Spleen (tissue), 11 donors: ENCODE measurements at regions not wholly inside any gene's neighbourhood (a gene's known extent, or its start where the extent isn't known, plus 50 kb on each side); places are given as distances from the start of the nearest gene placed in this dataset.

ENCODE experiments used
- DNase-seq: peaks from one replicate; pipeline ENCODE4 v3.0.0-alpha.2; 2020
- H3K27ac ChIP-seq, 8 donors: fragments of 200-600 bp; sonication (generic) in 7 of 8; 1 replicate in 4 of 8; 2 replicates in 4 of 8; pipeline versions ENCODE4 v1.5.0 to v1.8.0; 2016 to 2021; ENCODE audit warnings: inconsistent platforms in 4 of 8, mild to moderate bottlenecking in 4 of 8, moderate library complexity in 1 of 8
- H3K27me3 ChIP-seq, 7 donors: fragments of 200-600 bp; sonication (generic) in 6 of 7; replicated peaks in 1 of 7; 1 replicate in 4 of 7; 2 replicates in 3 of 7; pipeline versions ENCODE4 v1.5.0 to v1.8.0; 2016 to 2021; ENCODE audit warnings: inconsistent platforms in 3 of 7, mild to moderate bottlenecking in 1 of 7
- H3K36me3 ChIP-seq, 6 donors: fragments of 200-600 bp; sonication (generic) in 5 of 6; 1 replicate in 4 of 6; 2 replicates in 2 of 6; pipeline versions ENCODE4 v1.5.0 to v1.8.0; 2016 to 2021; ENCODE audit warnings: inconsistent platforms in 2 of 6
- H3K4me1 ChIP-seq, 6 donors: fragments of 200-600 bp; sonication (generic) in 5 of 6; 1 replicate in 3 of 6; 2 replicates in 3 of 6; pipeline versions ENCODE4 v1.5.0 to v1.8.0; 2016 to 2021; ENCODE audit warnings: inconsistent platforms in 3 of 6
- H3K4me3 ChIP-seq, 8 donors: fragments of 200-600 bp; sonication (generic) in 7 of 8; 1 replicate in 4 of 8; 2 replicates in 4 of 8; pipeline versions ENCODE4 v1.5.0 to v1.8.0; 2016 to 2021; ENCODE audit warnings: inconsistent platforms in 4 of 8, mild to moderate bottlenecking in 4 of 8, moderate library complexity in 2 of 8
- H3K9me3 ChIP-seq, 8 donors: fragments of 200-600 bp; sonication (generic) in 7 of 8; 1 replicate in 4 of 8; 2 replicates in 4 of 8; pipeline versions ENCODE4 v1.5.0 to v1.8.0; 2016 to 2021; ENCODE audit warnings: inconsistent platforms in 4 of 8
- CTCF ChIP-seq, 11 experiments: fragments of 200-600 bp in 7 of 11; fragments of 450-650 bp in 4 of 11; sonication (generic) in 4 of 11; IDR thresholded peaks in 8 of 11; conservative IDR thresholded peaks in 3 of 11; 1 replicate in 7 of 11; 2 replicates in 4 of 11; pipeline versions ENCODE4 v1.4.0 to v1.8.0; 2016 to 2021; ENCODE audit warnings: antibody characterized with exemption in 11 of 11, inconsistent platforms in 4 of 11, mild to moderate bottlenecking in 1 of 11
- POLR2A ChIP-seq, 3 donors: fragments of 450-650 bp; IDR thresholded peaks; one replicate each; pipeline ENCODE4 v1.5.1; 2017; ENCODE audit warnings: antibody characterized with exemption in 3 of 3, mild to moderate bottlenecking in 1 of 3
- POLR2AphosphoS5 ChIP-seq, 3 donors: sonication (generic); formaldehyde crosslinking; IDR thresholded peaks; one replicate each; pipeline ENCODE4 v1.5.1; 2017; ENCODE audit warnings: antibody characterized with exemption in 3 of 3
- WGBS, 5 donors: extraction: QIAGEN DNeasy Blood & Tissue Kit in 3 of 5; methylation state at CpG; one replicate each; pipeline versions ENCODE4 v1.1.5 to v1.1.7; 2013 to 2018; 5-methylcytosine and 5-hydroxymethylcytosine counted together
- intact Hi-C: fragments of 100-400 bp; cut with DNase I; formaldehyde crosslinking; loops from one replicate; pipeline ENCODE4 v1.15.0; 2023; ENCODE audit warnings: low total_unique reads
- donor health status: healthy with polysubstance abuse.
- donor health status: DM: no; HTN: no; CAD: no; lungs with moderate emphysema.
- donor health status: DM: no; HTN: no; CAD: no.
- donor health status: Bipolar disorder and iron deficiency.
- donor health status: healthy.
- donor health status: DM: no; HTN: no; CAD: no.
- donor health status: DM: yes; HTN: yes; CAD: no.

GRCh38 chr6:137776786-137777686, 90.0 kb upstream of the TNFAIP3 start:
- TF ChIP-seq CTCF (IDR thresholded peaks at IDR 0.05 in 8 of 11, conservative IDR thresholded peaks at IDR 0.05 in 3 of 11) (no peak), POLR2AphosphoS5 (IDR thresholded peaks at IDR 0.05) (no peak), POLR2A (IDR thresholded peaks at IDR 0.05) (no peak)
- no peaks in the 10 kb centered on the region for H3K27me3 ChIP-seq
- H3K9me3 ChIP-seq, result no peaks in the 10 kb centered on the region
- no peaks in the 10 kb centered on the region for H3K36me3 ChIP-seq
- 73 to 84% (median 80%) methylated on average over 15 of the region's 15 CpGs for WGBS, 5 donors
- H3K4me3 ChIP-seq, result no peak overlapping the region
- peaks cover 0 to 19% (median 0%) of the 10 kb centered on the region in 6 donors for H3K4me1 ChIP-seq
- DNase-seq, result no peak
- no peak overlapping the region for H3K27ac ChIP-seq
- intact Hi-C loops, result no loop called here

DNA sequence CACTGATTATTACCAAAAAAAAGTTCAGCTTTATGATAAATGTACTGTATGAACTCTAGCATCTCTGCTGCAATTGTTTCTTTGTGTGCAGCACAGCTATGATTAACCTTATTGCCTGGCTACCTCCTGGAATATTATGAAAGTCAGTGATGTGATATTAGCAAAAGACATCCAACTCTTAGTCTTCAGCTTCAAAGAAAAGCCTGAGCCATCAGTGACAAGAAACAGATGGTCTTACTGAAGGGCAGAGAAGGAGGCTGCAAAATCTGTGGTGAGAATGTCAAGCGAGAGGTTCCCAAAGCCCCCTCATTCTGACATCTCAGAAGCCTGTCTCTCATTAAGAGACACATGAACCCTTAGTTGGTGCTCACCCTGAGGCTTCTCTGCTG, 89.4 kb upstream of the TNFAIP3 start:
- no peak for DNase-seq
- Histone ChIP-seq H3K4me1 (peaks cover 0 to 19% (median 0%) of the 10 kb centered on the region in 6 donors), H3K27me3 (no peaks in the 10 kb centered on the region), H3K4me3 (no peak overlapping the region), H3K36me3 (no peaks in the 10 kb centered on the region), H3K27ac (no peak overlapping the region), H3K9me3 (no peaks in the 10 kb centered on the region)
- TF ChIP-seq CTCF (IDR thresholded peaks at IDR 0.05 in 8 of 11, conservative IDR thresholded peaks at IDR 0.05 in 3 of 11) (no peak), POLR2AphosphoS5 (IDR thresholded peaks at IDR 0.05) (no peak), POLR2A (IDR thresholded peaks at IDR 0.05) (no peak)
- WGBS, 5 donors, result 92 to 100% (median 100%) methylated on average over 1 of the region's 1 CpG
- intact Hi-C loops, result no loop called here

- DNase-seq, result no peak
- Histone ChIP-seq H3K27ac (no peak overlapping the region), H3K4me3 (no peak overlapping the region), H3K9me3 (no peaks in the 10 kb centered on the region), H3K4me1 (peaks cover 0 to 7% (median 0%) of the 10 kb centered on the region in 6 donors), H3K27me3 (no peaks in the 10 kb centered on the region), H3K36me3 (no peaks in the 10 kb centered on the region)
- intact Hi-C loops, result no loop called here
- 89 to 94% (median 91%) methylated on average over 3 of the region's 3 CpGs for WGBS, 5 donors
- TF ChIP-seq POLR2AphosphoS5 (IDR thresholded peaks at IDR 0.05), result no peak
- TF ChIP-seq POLR2A (IDR thresholded peaks at IDR 0.05), result no peak
- no peak for TF ChIP-seq CTCF (IDR thresholded peaks at IDR 0.05 in 8 of 11, conservative IDR thresholded peaks at IDR 0.05 in 3 of 11)
Measured at GRCh38 chr6:137779982-137780381, 87.1 kb upstream of the TNFAIP3 start.

DNA sequence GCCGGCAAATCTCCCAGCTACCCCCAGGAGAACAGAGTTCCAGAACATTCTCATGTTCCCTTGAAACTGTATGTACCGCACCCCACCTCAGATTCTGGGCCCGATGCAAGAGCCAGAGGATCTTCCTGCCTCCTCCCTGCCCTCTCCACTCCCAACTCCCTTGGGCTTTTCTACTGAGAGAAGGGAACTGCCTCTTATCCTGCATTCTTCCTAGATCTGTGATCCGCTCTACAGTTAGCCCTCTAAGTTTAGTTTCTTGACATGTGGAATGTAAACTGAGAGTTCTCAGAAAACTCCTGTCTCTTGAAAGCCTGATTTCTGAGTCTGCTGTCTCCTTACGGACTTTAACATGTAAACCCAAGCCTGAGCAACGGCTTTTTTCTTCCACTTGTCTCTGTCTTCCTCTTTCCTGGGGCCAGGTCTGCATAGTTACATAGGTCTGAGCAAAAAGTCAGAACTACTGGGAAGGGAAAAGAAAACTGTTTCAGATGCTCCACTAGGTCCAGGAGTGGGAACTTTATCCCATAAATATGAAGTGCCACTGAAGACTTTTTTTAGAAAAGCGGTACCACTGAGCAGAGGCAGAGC, 86.5 kb upstream of the TNFAIP3 start:
- Histone ChIP-seq H3K27me3 (no peaks in the 10 kb centered on the region), H3K4me3 (no peak overlapping the region), H3K4me1 (peaks cover 0 to 5% (median 0%) of the 10 kb centered on the region in 6 donors), H3K9me3 (no peaks in the 10 kb centered on the region), H3K36me3 (no peaks in the 10 kb centered on the region), H3K27ac (no peak overlapping the region)
- 71 to 88% (median 81%) methylated on average over 7 of the region's 7 CpGs for WGBS, 5 donors
- intact Hi-C loops, result no loop called here
- no peak for DNase-seq
- TF ChIP-seq POLR2AphosphoS5 (IDR thresholded peaks at IDR 0.05), result no peak
- no peak for TF ChIP-seq CTCF (IDR thresholded peaks at IDR 0.05 in 8 of 11, conservative IDR thresholded peaks at IDR 0.05 in 3 of 11)
- TF ChIP-seq POLR2A (IDR thresholded peaks at IDR 0.05), result no peak
